Loucy (cell line): ENCODE measurements at regions not wholly inside any gene's neighbourhood (a gene's known extent, or its start where the extent isn't known, plus 50 kb on each side); places are given as distances from the start of the nearest gene placed in this dataset.

ENCODE experiments used
- CTCF ChIP-seq: fragments of 200-600 bp; sonication (generic); conservative IDR thresholded peaks from 2 replicates; pipeline ENCODE4 v1.5.1; 2014; ENCODE audit warnings: mild to moderate bottlenecking, antibody characterized with exemption, low read length
- EZH2phosphoT487 ChIP-seq: fragments of 200-600 bp; IDR thresholded peaks from 2 replicates; pipeline ENCODE4 v1.6.1; 2018; ENCODE audit warnings: antibody characterized with exemption, mild to moderate bottlenecking, moderate library complexity, borderline replicate concordance

- no peak for TF ChIP-seq CTCF
- TF ChIP-seq EZH2phosphoT487 = no peak
Observed at GRCh38 chr18:47513614-47514013, 262.2 kb upstream of the SKOR2 start.
